HFF-Myc (cell line): ENCODE measurements at regions not wholly inside any gene's neighbourhood (a gene's known extent, or its start where the extent isn't known, plus 50 kb on each side); places are given as distances from the start of the nearest gene placed in this dataset.

Experiments used
- DNase-seq: peaks from one replicate; pipeline ENCODE4 v3.0.0-alpha.2; 2011; ENCODE audit warnings: low read depth; ENCODE audit errors: extremely low read depth
- H3K4me3 ChIP-seq: replicated peaks from 2 replicates; pipeline ENCODE4 v1.5.1; 2011; ENCODE audit warnings: low read depth, mild to moderate bottlenecking, control low read depth, low read length
- TF ChIP-seq, protein P1 (sequence below): IDR thresholded peaks from 2 replicates; pipeline ENCODE4 v1.5.1; 2012; ENCODE audit warnings: mild to moderate bottlenecking, low read depth, low read length, control low read depth; ENCODE audit errors: missing control alignments

DNA sequence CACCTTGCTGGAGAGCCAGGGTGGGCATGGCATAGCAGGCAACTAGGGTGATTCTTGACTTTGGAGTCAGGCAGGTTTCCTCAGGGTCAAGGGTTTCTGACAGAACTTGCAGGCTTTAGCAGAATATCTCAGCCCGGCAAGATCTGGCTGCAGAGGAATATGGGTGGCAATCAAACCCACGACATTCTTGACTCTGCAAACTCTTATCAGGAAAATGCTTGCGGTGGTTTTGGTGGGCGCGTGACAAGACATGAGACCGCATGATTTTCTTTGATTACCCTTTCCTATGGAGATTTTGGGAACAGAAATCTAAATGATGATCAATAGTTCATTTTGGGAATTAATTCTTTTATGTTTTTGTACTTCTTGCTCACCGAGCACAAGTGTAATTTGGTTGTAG is 449.5 kb downstream of the VRK1 start:
- H3K4me3 ChIP-seq, result no peak overlapping the region
- TF ChIP-seq, protein P1, sequence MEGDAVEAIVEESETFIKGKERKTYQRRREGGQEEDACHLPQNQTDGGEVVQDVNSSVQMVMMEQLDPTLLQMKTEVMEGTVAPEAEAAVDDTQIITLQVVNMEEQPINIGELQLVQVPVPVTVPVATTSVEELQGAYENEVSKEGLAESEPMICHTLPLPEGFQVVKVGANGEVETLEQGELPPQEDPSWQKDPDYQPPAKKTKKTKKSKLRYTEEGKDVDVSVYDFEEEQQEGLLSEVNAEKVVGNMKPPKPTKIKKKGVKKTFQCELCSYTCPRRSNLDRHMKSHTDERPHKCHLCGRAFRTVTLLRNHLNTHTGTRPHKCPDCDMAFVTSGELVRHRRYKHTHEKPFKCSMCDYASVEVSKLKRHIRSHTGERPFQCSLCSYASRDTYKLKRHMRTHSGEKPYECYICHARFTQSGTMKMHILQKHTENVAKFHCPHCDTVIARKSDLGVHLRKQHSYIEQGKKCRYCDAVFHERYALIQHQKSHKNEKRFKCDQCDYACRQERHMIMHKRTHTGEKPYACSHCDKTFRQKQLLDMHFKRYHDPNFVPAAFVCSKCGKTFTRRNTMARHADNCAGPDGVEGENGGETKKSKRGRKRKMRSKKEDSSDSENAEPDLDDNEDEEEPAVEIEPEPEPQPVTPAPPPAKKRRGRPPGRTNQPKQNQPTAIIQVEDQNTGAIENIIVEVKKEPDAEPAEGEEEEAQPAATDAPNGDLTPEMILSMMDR, result no peak
- no peak for DNase-seq

DNA sequence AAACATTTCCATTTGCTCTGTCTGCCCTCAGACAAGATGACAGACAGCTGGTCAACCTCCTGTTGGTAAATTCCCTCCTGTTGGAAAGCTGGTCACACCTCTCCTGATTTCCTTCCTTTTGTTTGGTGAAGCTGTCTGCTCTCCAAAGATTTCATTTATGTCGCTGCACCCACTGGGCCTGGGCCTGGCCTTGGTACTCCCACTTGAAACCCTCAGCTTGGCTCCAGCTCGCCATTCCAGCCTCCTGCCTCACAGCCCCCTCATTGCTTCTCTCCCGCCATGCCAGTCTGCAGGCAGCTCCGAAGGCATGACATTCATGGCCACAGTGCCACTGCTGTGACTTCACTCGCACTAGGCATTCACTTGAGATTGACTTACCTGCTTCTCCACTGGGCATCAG is 451.8 kb downstream of the VRK1 start:
- no peak overlapping the region for H3K4me3 ChIP-seq
- TF ChIP-seq, protein P1, result no peak
- DNase-seq, result no peak

DNA sequence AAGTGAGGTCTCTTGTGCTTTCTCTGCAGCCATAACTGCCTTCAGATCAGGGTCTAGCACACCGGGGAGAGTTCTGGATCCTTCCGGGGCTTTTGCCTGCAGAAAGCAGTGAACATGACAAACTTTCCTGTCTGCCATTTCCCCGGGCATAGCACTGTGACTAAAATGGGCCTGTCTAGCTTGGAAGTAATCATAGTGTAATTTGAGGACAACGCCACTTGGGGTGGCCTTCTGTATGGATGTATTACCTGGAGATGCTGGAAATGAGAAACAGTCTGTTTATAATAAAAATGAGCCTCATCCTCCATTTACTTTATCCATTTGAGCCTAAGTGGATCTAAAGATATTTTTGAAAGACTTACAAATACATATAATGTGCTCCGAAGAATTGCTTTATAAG is 453.7 kb downstream of the VRK1 start:
- TF ChIP-seq, protein P1, result no peak
- no peak overlapping the region for H3K4me3 ChIP-seq
- DNase-seq, result no peak

DNA sequence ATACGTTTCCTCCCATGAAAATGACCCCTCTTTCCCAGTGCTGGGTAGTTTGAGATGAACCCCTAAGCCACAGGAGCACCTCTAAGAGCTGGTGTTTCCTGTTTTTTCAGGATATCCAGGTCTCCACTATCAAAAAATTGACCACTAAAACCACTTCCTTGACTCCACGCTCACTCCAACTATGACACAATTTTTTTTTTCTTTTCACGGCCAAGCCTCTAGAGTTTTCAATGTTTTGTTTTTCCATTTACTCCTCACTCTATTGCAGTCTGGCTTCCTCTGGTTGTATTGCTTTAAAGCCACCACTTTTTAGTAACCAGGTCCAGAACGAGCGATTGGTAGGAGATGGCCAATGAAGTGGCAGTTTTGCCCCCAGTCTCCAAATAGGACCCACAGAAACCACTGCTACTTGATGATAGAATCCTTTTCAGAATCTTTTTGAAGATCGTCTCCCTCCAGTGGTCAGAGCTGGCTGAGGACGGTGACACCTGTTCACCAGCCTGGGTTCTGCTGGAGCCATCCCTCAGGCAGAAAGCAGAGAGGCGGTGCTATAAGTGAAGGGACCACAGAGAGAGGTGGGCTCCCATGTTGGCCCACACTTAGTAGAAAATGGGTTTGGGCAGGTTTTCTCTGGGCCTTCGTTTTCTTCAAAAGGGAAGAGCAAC is 454.4 kb downstream of the VRK1 start:
- DNase-seq, result no peak
- no peak overlapping the region for H3K4me3 ChIP-seq
- TF ChIP-seq, protein P1, result no peak

DNA sequence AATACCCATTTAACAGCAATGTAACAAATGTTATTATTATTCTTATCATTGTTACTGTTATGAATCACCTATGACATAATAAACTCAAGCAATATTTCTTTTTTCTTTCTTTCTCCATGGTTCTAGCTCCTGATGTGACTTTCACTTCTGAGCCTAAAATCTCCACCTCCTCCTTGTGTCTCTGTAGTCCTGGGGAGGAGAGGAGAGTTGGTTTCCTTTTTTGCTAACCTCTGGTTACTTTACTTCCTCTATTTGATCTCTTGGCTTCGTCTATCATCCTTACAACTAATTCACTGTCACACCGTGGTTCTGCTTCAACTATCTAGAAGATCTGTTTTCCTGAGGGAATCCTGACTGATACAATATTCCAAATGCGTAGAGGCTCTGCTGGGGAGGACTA is 456.6 kb downstream of the VRK1 start:
- no peak overlapping the region for H3K4me3 ChIP-seq
- TF ChIP-seq, protein P1, result no peak
- no peak for DNase-seq

DNA sequence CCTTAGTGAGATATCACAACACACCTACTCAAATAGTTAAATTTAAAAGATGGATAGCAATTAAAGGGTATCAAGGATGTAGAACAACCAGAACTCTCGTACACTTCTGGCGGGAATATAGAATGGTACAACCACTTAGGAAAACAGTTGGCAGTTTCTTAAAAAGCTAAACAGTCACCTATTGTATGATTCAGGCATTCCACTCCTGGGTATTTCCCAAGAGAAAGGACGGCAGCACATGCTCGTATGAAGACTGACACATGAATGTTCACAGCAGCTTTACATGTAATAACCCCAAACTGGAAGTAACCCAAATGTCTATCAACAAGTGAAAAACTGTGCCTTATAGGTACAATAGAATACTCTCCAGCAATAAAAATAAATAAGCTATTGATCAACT is 465.2 kb downstream of the VRK1 start:
- no peak for DNase-seq
- TF ChIP-seq, protein P1, result no peak

More for the DNA sequence above, 465.2 kb downstream of the VRK1 start:
- no peak overlapping the region for H3K4me3 ChIP-seq
